ENCODE measurements at regions not wholly inside any gene's neighbourhood (a gene's known extent, or its start where the extent isn't known, plus 50 kb on each side); places are given as distances from the start of the nearest gene placed in this dataset.

GRCh38 chr4:177640864-177641263, 198.6 kb upstream of the AGA start:
- TF ChIP-seq SPI1 (IDR thresholded peaks at IDR 0.05; ENCODE audit: borderline replicate concordance, low read depth) (no peak), CTCF (IDR thresholded peaks at IDR 0.05; ENCODE audit: insufficient read depth, low read length) (no peak), POLR2AphosphoS5 (IDR thresholded peaks at IDR 0.05; ENCODE audit: low read depth) (no peak), GABPA (IDR thresholded peaks at IDR 0.05; ENCODE audit: low read depth) (no peak)

Measured in HL-60 (cell line).